ENCODE measurements at regions not wholly inside any gene's neighbourhood (a gene's known extent, or its start where the extent isn't known, plus 50 kb on each side); places are given as distances from the start of the nearest gene placed in this dataset.

DNA sequence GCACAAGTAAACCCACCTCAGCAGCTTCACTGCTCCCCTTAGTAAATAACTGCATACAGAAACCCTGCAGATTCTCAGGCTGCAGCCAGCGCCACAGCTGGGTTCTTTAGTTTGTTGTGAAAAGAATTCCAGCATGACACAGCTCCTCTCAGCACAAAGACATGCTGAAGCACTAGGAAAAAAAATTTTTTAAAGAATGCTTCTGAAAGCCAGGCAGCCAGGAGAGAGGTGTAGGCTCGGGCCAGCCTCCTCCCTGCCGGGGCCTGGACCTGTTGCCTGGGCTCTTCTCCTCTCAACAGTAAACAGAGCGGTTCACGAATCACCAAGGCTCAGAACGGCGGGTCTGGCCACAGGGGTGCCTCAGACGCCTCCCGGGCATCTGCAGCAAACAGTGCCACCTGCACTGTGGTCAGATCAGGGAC lies 95.7 kb upstream of the POU3F3 start:
- no peak for DNase-seq

DNA sequence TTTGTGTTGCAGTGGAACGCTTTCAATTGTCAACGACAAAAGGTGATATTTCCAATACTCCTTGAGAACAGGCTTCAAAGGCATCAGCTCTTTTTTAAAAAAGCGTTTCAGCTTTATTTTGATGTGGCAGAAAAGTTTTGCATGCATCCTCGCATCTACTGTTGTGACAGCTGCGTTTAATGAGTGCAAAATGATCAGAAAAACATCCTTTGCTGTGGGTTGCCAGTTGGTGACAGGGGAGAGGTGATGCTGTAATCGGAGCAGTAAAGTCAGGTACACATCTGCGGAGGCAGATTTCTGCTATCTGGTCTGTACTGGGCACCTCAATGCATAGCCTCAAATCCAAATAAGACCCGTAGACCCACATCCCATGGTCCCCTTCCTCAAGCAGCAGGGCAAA lies 91.9 kb upstream of the POU3F3 start:
- DNase-seq, result no peak

DNA sequence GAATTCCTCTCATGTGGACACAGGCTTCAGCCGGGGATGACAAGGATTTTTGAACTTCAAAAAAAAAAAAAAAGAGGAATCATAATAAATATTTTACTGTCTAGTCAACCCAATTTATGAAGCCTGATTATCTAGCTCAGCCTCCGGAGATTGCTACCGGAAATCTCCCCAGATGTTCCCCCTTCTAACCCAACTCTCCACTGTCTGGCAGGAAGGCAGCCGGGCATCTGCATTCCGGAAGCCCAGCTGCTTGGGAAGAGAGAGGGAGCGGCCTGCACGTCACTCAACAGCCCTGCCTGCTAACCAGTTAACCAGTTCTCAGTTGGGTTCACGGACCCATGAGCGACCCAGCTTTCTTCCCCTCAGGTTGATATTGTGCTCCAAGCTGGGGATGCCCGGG lies 87.2 kb upstream of the POU3F3 start:
- DNase-seq, result no peak

DNA sequence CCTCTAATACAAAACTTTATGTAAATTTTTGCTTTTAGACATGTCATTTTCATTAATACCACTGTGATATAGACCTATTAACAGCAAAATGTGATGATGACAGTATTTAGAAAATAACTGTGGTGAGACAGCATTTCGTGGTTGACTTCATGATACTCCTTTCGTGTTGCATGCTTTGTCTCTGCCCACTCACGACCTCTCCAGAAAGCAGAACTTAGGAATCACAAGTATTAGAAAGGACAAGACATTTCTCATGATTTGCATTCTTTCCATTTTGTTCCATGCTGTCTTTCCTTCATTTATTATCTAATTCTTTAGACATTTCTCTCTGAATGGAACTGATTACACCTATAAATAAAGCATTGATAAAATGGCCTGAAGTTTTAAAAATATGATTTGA lies 85.2 kb upstream of the POU3F3 start:
- no peak for DNase-seq

GRCh38 chr2:104769096-104769495 lies 84.8 kb upstream of the POU3F3 start:
- no peak for DNase-seq

DNA sequence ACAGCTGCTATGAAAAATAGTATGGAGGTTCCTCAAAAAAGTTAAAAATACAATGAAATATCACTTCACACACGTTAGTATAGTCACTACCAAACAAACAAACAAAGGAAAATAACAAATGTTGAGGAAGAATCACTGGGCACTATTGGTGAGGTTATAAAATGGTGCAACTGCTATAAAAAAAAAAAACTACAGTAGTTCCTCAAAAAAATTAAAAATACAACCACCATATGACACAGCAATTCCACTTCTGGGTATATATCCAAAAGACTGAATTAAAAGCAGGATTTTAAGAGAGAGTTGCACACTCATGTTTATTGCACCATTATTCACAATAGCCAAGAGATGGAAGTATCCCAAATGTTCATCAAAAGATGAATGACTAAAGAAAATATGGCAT lies 80.9 kb upstream of the POU3F3 start:
- no peak for DNase-seq

DNA sequence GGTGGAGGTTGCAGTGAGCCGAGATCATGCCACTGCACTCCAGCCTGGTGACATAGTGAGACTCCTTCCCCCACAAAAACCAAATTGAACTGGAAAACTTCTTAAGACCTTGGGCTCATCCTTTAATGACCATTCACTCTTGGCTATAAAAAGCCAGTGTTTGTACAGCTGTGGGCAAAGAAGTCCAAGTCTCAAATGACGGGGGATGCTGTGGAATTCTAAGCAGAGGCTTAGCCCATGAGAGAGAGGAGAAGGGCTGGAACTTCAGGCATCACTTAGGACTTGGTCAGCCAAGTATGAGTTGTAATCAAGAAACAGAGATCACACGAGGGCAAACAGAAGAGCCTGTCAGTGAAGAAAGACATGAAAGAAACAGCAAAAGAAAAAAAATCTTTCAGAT lies 79.3 kb upstream of the POU3F3 start:
- DNase-seq, result no peak

- no peak for DNase-seq
These were observed 76.2 kb upstream of the POU3F3 start for GRCh38 chr2:104777721-104778120.

- no peak for DNase-seq
These were observed 72.8 kb upstream of the POU3F3 start for GRCh38 chr2:104781151-104781550.

DNA sequence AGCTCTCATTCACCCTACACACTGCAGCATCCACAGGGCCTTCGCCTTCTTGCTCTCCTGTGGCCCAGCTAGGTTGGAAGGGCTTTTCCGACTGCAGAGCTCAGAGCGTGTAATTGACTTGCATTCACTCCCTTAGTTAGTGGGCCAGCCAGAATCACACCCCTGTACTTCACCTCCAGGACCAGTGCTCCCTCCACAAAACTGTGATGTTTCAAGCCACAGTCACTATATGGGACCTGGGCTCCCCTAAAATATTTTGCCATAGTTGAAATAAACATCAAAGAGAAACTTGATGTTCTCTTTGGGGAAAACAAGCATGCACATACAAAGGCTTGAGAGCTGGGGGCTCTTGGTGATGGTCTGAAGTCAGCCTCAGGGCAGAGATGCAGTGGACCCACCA lies 69.7 kb upstream of the POU3F3 start:
- no peak for DNase-seq

DNA sequence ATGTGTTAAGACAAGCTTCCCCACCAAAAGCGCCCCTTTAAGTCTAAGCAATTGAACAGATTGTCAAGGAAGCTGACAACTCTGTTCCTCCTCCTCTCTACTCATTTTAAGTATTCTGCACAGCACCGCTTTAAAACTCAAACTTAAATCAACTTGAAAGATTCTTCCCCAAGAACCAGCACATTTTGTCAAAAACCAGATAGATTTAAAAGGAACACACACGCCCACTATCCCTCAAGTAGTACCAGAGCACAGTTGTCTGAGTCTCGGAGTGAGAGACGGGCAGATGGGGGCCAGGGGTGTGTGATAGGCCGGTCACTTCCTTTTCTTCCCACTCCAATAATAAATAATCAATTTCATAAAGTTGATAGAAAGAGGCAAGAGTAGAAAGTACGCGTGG lies 67.7 kb upstream of the POU3F3 start:
- no peak for DNase-seq

DNA sequence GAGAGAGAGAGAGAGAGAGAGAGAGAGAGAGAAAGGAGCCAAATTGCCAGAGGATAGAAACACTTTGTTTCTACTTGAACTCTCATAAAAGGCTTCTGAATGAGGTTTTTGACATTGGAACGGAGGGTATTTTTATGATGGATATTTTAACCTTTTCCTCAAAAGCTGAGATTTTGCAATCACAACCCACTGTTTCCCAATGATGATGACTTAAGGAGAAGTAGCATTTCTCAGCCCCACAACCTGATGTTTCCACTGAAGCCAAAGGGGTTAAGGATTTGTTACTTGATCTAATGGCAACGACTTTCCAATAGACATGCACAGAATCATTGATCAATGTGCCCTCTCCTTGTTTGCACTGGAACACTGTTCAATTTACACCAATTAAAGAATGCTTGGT lies 67.1 kb upstream of the POU3F3 start:
- DNase-seq, result no peak

DNA sequence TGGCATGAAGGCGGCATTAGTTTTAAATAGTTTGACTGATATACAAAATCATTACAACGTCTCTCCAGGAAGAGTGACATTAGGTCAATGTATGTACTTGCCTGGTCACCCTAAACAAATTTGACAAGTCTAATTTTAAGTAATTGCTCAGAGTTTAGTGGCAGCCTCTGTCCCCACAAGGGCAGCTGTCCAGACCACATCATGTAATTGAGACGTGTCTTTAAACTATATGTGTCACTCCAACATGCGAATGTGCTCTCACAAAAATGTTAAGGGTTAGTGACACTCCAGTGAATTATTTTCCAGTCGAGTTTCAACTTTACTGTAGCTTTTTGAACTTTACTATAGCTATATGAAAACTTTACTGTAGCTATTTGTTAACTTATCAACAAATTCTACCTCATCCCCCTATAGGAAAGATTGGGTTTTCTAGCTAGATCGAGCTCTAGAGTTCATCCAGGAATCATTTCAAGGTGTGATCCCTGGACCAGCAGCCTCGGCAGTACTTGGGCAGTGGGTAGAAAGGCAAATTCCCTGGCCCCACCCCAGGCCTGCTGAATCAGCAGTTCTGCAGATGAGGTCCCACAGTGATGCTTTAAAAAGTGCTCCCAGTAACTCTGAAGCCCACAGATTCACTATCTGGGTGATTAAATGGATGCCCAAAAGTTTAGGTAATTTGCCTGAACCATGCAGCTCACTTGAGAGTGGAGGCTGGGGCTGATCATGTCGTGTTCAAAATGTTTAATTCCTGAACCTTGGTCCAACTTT lies 66.4 kb upstream of the POU3F3 start:
- DNase-seq, result no peak

DNA sequence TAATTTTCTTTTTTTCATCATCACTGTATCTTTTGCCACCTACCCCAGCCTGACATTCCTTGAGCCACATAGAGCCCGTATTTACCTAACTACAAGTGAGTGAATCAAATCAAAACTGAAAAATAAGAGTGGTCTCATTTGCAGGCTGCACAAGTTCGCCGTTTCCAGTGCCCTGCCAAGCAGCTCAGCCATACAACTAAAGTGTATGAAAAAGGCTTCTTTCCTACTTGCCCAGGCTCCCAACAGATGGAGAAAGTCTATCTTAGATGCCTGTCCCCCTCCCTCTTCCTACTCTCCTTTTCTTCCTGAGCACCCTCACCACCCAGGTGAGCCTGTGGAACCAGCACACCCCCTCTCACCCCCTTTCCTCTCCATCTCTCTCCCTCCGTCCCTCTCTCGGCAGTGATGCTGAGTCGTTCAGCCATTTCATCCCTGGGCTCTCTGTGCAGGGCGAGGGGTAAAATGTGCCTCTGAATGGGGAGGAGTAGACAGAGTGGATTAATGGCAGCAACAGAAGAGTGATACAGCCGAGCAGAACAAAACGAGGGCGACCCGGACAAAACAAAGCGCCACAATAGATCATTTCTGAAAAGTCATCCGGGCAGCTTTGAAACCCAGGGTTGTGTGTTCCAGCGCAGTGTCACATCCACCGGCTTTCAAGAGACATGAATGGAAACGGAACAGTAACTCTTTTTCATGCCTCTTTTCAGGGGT lies 65.0 kb upstream of the POU3F3 start:
- DNase-seq, result no peak

DNA sequence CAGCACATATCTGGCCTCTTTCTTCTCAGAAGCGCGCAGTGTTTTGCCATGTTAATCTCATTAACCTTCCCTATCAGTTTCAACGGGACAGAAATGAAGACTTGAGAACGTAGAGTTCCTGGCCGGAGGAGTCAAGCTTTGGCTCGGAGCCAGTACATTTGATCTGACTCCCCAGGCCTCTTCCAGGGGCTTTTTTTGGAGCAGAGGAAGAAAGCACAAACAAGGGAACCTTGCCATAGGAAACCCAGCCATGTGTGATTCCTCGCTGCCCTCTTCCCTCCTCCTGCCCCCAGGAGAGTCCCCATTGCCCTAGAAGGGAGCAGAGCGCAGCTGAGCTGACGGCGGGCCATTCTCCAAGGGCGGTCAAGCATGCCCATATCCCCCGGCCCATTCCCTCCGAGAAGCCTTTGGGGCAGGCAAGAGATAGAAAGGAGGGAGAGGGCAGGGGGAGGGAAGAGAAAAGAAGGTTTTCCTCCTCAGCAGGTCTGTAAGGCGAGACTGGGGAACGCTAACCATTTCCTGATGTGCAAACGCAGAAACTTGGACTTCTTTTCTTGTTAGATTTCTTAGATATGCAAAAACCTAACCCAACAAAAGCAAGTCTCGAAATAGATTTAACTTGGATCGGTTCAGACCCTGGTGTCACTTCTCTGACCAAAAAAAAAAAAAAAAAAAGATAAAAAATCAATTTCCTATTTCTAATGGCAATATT lies 63.7 kb upstream of the POU3F3 start:
- DNase-seq, result no peak

- DNase-seq, result no peak
These were observed 62.9 kb upstream of the POU3F3 start for GRCh38 chr2:104790901-104791495.

DNA sequence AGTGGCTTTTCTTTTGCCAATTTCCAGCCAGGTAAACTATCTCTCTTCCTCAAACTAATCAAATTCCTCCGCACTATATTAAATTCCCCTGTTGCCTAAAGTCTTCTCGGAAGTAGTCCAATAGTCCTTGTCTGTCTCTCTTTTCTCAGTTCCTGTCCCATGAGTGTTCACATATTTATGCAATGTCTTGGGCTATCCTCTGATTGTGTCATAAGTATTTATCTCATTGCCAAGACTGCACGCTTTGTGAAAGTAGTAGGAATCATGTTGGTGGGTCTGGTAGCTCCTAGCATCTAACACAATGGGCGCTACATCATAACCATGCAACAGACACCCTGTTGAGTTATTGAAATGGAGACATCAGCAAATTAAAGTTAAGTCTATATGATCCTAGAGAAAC lies 59.9 kb upstream of the POU3F3 start:
- DNase-seq, result no peak

- no peak for DNase-seq
These were observed 59.5 kb upstream of the POU3F3 start for GRCh38 chr2:104794441-104794840.

Measured in right lung (tissue), 2 donors.